Panc1 (cell line): ENCODE measurements at regions not wholly inside any gene's neighbourhood (a gene's known extent, or its start where the extent isn't known, plus 50 kb on each side); places are given as distances from the start of the nearest gene placed in this dataset.

Experiments used
- ATAC-seq: fragments of 200-7000 bp; cut with Tn5 transposase; 2 replicates; pipeline ENCODE4 v1.9.1; 2020; ENCODE audit warnings: mild to moderate bottlenecking, moderate library complexity
- BruUV-seq: library from RNA; stranded (reverse); fragments of 400-500 nt; replicated peaks from 2 replicates; lab custom pipeline; 2021; lab: Mats Ljungman, UMichigan
- CTCF ChIA-PET: fragments of 300-600 bp; sonication (Branson Sonifier 250); formaldehyde crosslinking; loops from one replicate; lab custom pipeline; 2022; ENCODE audit warnings: antibody characterized with exemption; lab: Charles Lee
- POLR2A ChIA-PET: fragments of 300-600 bp; sonication (Branson Sonifier 250); formaldehyde crosslinking; loops from one replicate; lab custom pipeline; 2022; ENCODE audit warnings: antibody characterized with exemption; lab: Charles Lee
- DNase-seq: peaks from one replicate; pipeline ENCODE4 v3.0.0-alpha.2; 2010; ENCODE audit warnings: low read depth, low spot score
- H3K27ac ChIP-seq: 2 replicates; pipeline ENCODE4 v1.5.1; 2011; ENCODE audit warnings: mild to moderate bottlenecking, low read length, inconsistent platforms
- H3K27me3 ChIP-seq: fragments of 200-500 bp; sonication (Bioruptor generic); 2 replicates; pipeline ENCODE4 v1.6.0; 2014; ENCODE audit warnings: low read length, inconsistent platforms; ENCODE audit not compliant: control insufficient read depth, insufficient read depth
- H3K36me3 ChIP-seq: fragments of 200-500 bp; sonication (Bioruptor generic); 2 replicates; pipeline ENCODE4 v1.5.1; 2014; ENCODE audit warnings: inconsistent platforms, mild to moderate bottlenecking, low read length, moderate library complexity; ENCODE audit not compliant: control insufficient read depth, insufficient read depth
- H3K4me1 ChIP-seq: 2 replicates; pipeline ENCODE4 v1.5.1; 2011; ENCODE audit warnings: inconsistent platforms, mild to moderate bottlenecking, low read length, moderate library complexity; ENCODE audit not compliant: control insufficient read depth, insufficient read depth
- H3K4me3 ChIP-seq, 2 experiments: 2 replicates each; pipeline ENCODE4 v1.5.1; 2011 to 2012; ENCODE audit warnings: low read depth in 2 of 2, low read length in 2 of 2, mild to moderate bottlenecking in 2 of 2, inconsistent platforms in 1 of 2, moderate library complexity in 1 of 2
- H3K9me3 ChIP-seq: fragments of 200-500 bp; sonication (Bioruptor generic); 2 replicates; pipeline ENCODE4 v1.5.1; 2014; ENCODE audit warnings: low read depth, mild to moderate bottlenecking, inconsistent platforms, low read length, moderate library complexity; ENCODE audit not compliant: control insufficient read depth, insufficient read depth
- POLR2AphosphoS5 ChIP-seq: IDR thresholded peaks from 2 replicates; pipeline ENCODE4 v1.6.1; 2012; ENCODE audit warnings: mild to moderate bottlenecking, low read depth, low read length, moderate library complexity
- SIN3A ChIP-seq: IDR thresholded peaks from 2 replicates; pipeline ENCODE4 v1.6.1; 2012; ENCODE audit warnings: low read depth, mild to moderate bottlenecking, low read length, moderate library complexity, borderline replicate concordance; ENCODE audit not compliant: insufficient read depth
- TCF7L2 ChIP-seq: IDR thresholded peaks from 2 replicates; pipeline ENCODE4 v1.6.1; 2011; ENCODE audit warnings: mild to moderate bottlenecking, low read depth, low read length, inconsistent platforms
- in situ Hi-C: cut with HindIII; loops from 2 replicates; pipeline ENCODE4 v1.10.0; 2016; ENCODE audit warnings: low sequenced_read_pairs, low pct_unique_long_range_greater_than_20kb
- intact Hi-C: fragments of 100-400 bp; cut with micrococcal nuclease; formaldehyde crosslinking; loops from one replicate; pipeline ENCODE4 v1.10.0; 2022; ENCODE audit not compliant: unreplicated experiment
- TF ChIP-seq, protein P1 (sequence below): fragments of 450-650 bp; IDR thresholded peaks from 2 replicates; pipeline ENCODE4 v1.5.1; 2017; ENCODE audit warnings: mild to moderate bottlenecking
- TF ChIP-seq, protein P2 (sequence below), 2 experiments: IDR thresholded peaks; 2 replicates each; pipeline ENCODE4 v1.6.1; 2011 to 2012; ENCODE audit warnings: low read depth in 2 of 2, control low read depth in 1 of 2, low read length in 1 of 2, mild to moderate bottlenecking in 1 of 2, moderate library complexity in 1 of 2; ENCODE audit not compliant: insufficient read depth in 1 of 2

GRCh38 chr17:69878661-69879060 is 196.4 kb upstream of the KCNJ16 start:
- intact Hi-C loops = no loop called here
- DNase-seq (no peak), ATAC-seq (no peak)
- CTCF ChIA-PET = no interaction called here
- H3K4me3 ChIP-seq = no peak overlapping the region
- no TSS peak for BruUV-seq
- no peak overlapping the region for H3K27ac ChIP-seq
- in situ Hi-C loops = no loop called here
- H3K27me3 ChIP-seq = no peaks in the 10 kb centered on the region
- H3K36me3 ChIP-seq = no peaks in the 10 kb centered on the region
- no peaks in the 10 kb centered on the region; the same call in 1 of the 2 replicates for H3K9me3 ChIP-seq
- POLR2A ChIA-PET = no interaction called here
- no peaks in the 10 kb centered on the region for H3K4me1 ChIP-seq
- no peak for TF ChIP-seq SIN3A
- no peak for TF ChIP-seq TCF7L2

DNA sequence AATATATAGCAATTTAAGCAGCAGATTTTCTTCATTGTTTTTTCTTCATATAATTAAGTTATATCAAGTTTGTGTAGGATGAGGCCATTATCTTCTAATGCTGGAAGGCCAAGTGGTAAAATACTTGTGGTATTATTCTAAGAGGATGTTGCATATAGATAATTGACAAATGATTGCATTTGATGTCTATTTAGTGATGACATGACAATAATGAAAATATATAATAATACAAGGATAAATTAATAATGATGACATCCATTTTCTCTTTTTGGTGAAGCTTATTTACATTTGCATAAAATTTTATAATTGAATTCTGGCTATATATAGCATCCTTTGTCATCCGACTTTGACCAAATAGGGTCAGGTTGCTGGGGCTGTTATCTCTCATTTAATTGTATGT is 195.4 kb upstream of the KCNJ16 start:
- TF ChIP-seq, protein P1, sequence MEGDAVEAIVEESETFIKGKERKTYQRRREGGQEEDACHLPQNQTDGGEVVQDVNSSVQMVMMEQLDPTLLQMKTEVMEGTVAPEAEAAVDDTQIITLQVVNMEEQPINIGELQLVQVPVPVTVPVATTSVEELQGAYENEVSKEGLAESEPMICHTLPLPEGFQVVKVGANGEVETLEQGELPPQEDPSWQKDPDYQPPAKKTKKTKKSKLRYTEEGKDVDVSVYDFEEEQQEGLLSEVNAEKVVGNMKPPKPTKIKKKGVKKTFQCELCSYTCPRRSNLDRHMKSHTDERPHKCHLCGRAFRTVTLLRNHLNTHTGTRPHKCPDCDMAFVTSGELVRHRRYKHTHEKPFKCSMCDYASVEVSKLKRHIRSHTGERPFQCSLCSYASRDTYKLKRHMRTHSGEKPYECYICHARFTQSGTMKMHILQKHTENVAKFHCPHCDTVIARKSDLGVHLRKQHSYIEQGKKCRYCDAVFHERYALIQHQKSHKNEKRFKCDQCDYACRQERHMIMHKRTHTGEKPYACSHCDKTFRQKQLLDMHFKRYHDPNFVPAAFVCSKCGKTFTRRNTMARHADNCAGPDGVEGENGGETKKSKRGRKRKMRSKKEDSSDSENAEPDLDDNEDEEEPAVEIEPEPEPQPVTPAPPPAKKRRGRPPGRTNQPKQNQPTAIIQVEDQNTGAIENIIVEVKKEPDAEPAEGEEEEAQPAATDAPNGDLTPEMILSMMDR = no peak
- TF ChIP-seq TCF7L2 = no peak
- no peak for TF ChIP-seq SIN3A
- no peak overlapping the region for H3K27ac ChIP-seq
- ATAC-seq = no peak
- no peaks in the 10 kb centered on the region for H3K36me3 ChIP-seq
- H3K4me1 ChIP-seq = no peaks in the 10 kb centered on the region
- no peaks in the 10 kb centered on the region; the same call in 1 of the 2 replicates for H3K9me3 ChIP-seq
- no peak for DNase-seq
- in situ Hi-C loops = no loop called here
- ChIA-PET CTCF (no interaction called here), POLR2A (no interaction called here)
- H3K4me3 ChIP-seq = no peak overlapping the region
- no peaks in the 10 kb centered on the region for H3K27me3 ChIP-seq
- no TSS peak for BruUV-seq
- intact Hi-C loops = no loop called here

DNA sequence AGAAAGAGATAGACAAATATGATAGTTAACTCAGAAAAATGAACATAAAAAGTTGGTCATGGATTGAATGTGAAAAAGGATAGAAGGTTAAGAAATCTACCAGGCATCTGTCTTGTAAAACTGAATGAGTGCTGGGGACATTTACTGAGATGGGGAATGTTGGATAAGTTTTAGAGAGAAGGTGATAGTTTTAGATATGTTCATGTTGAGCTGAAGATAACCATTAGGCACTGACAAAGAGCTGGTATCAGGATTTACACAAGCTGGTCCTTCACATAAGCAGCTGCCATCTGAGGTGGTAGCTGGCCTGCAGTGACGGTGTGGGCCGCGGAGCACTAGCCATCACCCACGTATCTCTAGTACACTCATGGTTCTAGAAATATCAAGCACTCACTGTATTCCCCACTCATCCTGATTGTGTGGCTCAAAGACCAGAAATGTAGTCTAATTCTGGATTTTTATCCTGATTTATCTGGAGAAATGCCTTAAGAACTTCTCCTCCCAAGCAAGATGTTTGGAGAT is 194.4 kb upstream of the KCNJ16 start:
- ATAC-seq = no peak
- TF ChIP-seq, protein P1 = no peak
- TF ChIP-seq TCF7L2 (no peak), SIN3A (no peak), POLR2AphosphoS5 (no peak)
- TF ChIP-seq, protein P2, sequence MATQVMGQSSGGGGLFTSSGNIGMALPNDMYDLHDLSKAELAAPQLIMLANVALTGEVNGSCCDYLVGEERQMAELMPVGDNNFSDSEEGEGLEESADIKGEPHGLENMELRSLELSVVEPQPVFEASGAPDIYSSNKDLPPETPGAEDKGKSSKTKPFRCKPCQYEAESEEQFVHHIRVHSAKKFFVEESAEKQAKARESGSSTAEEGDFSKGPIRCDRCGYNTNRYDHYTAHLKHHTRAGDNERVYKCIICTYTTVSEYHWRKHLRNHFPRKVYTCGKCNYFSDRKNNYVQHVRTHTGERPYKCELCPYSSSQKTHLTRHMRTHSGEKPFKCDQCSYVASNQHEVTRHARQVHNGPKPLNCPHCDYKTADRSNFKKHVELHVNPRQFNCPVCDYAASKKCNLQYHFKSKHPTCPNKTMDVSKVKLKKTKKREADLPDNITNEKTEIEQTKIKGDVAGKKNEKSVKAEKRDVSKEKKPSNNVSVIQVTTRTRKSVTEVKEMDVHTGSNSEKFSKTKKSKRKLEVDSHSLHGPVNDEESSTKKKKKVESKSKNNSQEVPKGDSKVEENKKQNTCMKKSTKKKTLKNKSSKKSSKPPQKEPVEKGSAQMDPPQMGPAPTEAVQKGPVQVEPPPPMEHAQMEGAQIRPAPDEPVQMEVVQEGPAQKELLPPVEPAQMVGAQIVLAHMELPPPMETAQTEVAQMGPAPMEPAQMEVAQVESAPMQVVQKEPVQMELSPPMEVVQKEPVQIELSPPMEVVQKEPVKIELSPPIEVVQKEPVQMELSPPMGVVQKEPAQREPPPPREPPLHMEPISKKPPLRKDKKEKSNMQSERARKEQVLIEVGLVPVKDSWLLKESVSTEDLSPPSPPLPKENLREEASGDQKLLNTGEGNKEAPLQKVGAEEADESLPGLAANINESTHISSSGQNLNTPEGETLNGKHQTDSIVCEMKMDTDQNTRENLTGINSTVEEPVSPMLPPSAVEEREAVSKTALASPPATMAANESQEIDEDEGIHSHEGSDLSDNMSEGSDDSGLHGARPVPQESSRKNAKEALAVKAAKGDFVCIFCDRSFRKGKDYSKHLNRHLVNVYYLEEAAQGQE (IDR thresholded peaks at IDR 0.05; ENCODE audit: insufficient read depth in 1 of 2, low read depth in 2 of 2, low read length in 1 of 2) = no peak
- ChIA-PET CTCF (no interaction called here), POLR2A (no interaction called here)
- in situ Hi-C loops = no loop called here
- intact Hi-C loops = no loop called here
- Histone ChIP-seq H3K27ac (no peak overlapping the region), H3K4me3 (no peak overlapping the region), H3K4me1 (no peaks in the 10 kb centered on the region), H3K27me3 (no peaks in the 10 kb centered on the region), H3K9me3 (no peaks in the 10 kb centered on the region; the same call in 1 of the 2 replicates), H3K36me3 (no peaks in the 10 kb centered on the region)
- DNase-seq = no peak
- no TSS peak for BruUV-seq
